ENCODE measurements at regions not wholly inside any gene's neighbourhood (a gene's known extent, or its start where the extent isn't known, plus 50 kb on each side); places are given as distances from the start of the nearest gene placed in this dataset.

- POLR2A ChIA-PET, result no interaction called here
- DNase-seq (ENCODE audit: extremely low spot score), result no peak
- CTCF ChIA-PET, result no interaction called here
These were observed 110.3 kb upstream of the CEP85L start for GRCh38 chr6:118761645-118762044.

GRCh38 chr6:118758946-118759345 lies 107.6 kb upstream of the CEP85L start:
- TF ChIP-seq L3MBTL2 (conservative IDR thresholded peaks at IDR 0.05) (no peak), LEF1 (IDR thresholded peaks at IDR 0.05; ENCODE audit: borderline replicate concordance) (no peak)
- CTCF ChIA-PET, result no interaction called here
- DNase-seq (ENCODE audit: extremely low spot score), result no peak
- POLR2A ChIA-PET, result no interaction called here

More at GRCh38 chr6:118761645-118762044, 110.3 kb upstream of the CEP85L start:
- TF ChIP-seq ELF4 (IDR thresholded peaks at IDR 0.05), result no peak
- no peak for TF ChIP-seq FOXA1 (IDR thresholded peaks at IDR 0.05)
- TF ChIP-seq ARNT (IDR thresholded peaks at IDR 0.05), result no peak
- no peak for TF ChIP-seq BHLHE40 (IDR thresholded peaks at IDR 0.05; ENCODE audit: borderline replicate concordance)
- no peak for TF ChIP-seq ZNF384 (IDR thresholded peaks at IDR 0.05)
- no peak for TF ChIP-seq FOXM1 (IDR thresholded peaks at IDR 0.05; ENCODE audit: borderline replicate concordance)
- TF ChIP-seq FOXK2 (IDR thresholded peaks at IDR 0.05), result no peak
- no peak for TF ChIP-seq SUZ12 (IDR thresholded peaks at IDR 0.05)
- no peak for TF ChIP-seq HDGF (IDR thresholded peaks at IDR 0.05; ENCODE audit: borderline replicate concordance)
- TF ChIP-seq NFRKB (IDR thresholded peaks at IDR 0.05), result no peak
- no peak for TF ChIP-seq L3MBTL2 (conservative IDR thresholded peaks at IDR 0.05)
- no peak for TF ChIP-seq PKNOX1 (IDR thresholded peaks at IDR 0.05)
- TF ChIP-seq SP1 (IDR thresholded peaks at IDR 0.05), result no peak
- no peak for TF ChIP-seq TARDBP (IDR thresholded peaks at IDR 0.05)

- CTCF ChIA-PET, result no interaction called here
- POLR2A ChIA-PET, result no interaction called here
- no peak for TF ChIP-seq NFRKB (IDR thresholded peaks at IDR 0.05)
- TF ChIP-seq ELF4 (IDR thresholded peaks at IDR 0.05), result no peak
- TF ChIP-seq LEF1 (IDR thresholded peaks at IDR 0.05; ENCODE audit: borderline replicate concordance), result no peak
- TF ChIP-seq ZNF384 (IDR thresholded peaks at IDR 0.05), result no peak
- no peak for TF ChIP-seq BHLHE40 (IDR thresholded peaks at IDR 0.05; ENCODE audit: borderline replicate concordance)
- no peak for TF ChIP-seq FOXA1 (IDR thresholded peaks at IDR 0.05)
- TF ChIP-seq PKNOX1 (IDR thresholded peaks at IDR 0.05), result no peak
- no peak for TF ChIP-seq FOXK2 (IDR thresholded peaks at IDR 0.05)
- no peak for TF ChIP-seq ARNT (IDR thresholded peaks at IDR 0.05)
- DNase-seq (ENCODE audit: extremely low spot score), result no peak
These were observed 104.7 kb upstream of the CEP85L start for GRCh38 chr6:118755941-118756646.

- CTCF ChIA-PET, result no interaction called here
- DNase-seq (ENCODE audit: extremely low spot score), result no peak
- POLR2A ChIA-PET, result no interaction called here
- TF ChIP-seq CTBP1 (IDR thresholded peaks at IDR 0.05; ENCODE audit: borderline replicate concordance) (no peak), NFRKB (IDR thresholded peaks at IDR 0.05) (no peak), SP1 (IDR thresholded peaks at IDR 0.05) (no peak), LEF1 (IDR thresholded peaks at IDR 0.05; ENCODE audit: borderline replicate concordance) (no peak), ARNT (IDR thresholded peaks at IDR 0.05) (no peak), BHLHE40 (IDR thresholded peaks at IDR 0.05; ENCODE audit: borderline replicate concordance) (no peak), L3MBTL2 (conservative IDR thresholded peaks at IDR 0.05) (no peak), FOXM1 (IDR thresholded peaks at IDR 0.05; ENCODE audit: borderline replicate concordance) (no peak), ELF4 (IDR thresholded peaks at IDR 0.05) (no peak)
These were observed 101.4 kb upstream of the CEP85L start for GRCh38 chr6:118752803-118753202.

- ChIA-PET CTCF (no interaction called here), POLR2A (no interaction called here)
- DNase-seq (ENCODE audit: extremely low spot score), result no peak
- TF ChIP-seq ZNF384 (IDR thresholded peaks at IDR 0.05) (no peak), NFRKB (IDR thresholded peaks at IDR 0.05) (no peak), FOXK2 (IDR thresholded peaks at IDR 0.05) (no peak), SP1 (IDR thresholded peaks at IDR 0.05) (no peak), PKNOX1 (IDR thresholded peaks at IDR 0.05) (no peak), L3MBTL2 (conservative IDR thresholded peaks at IDR 0.05) (no peak), SUZ12 (IDR thresholded peaks at IDR 0.05) (no peak), BHLHE40 (IDR thresholded peaks at IDR 0.05; ENCODE audit: borderline replicate concordance) (no peak), ELF4 (IDR thresholded peaks at IDR 0.05) (no peak), FOXM1 (IDR thresholded peaks at IDR 0.05; ENCODE audit: borderline replicate concordance) (no peak), LEF1 (IDR thresholded peaks at IDR 0.05; ENCODE audit: borderline replicate concordance) (no peak), ARNT (IDR thresholded peaks at IDR 0.05) (no peak), HDGF (IDR thresholded peaks at IDR 0.05; ENCODE audit: borderline replicate concordance) (no peak)
These were observed 99.7 kb upstream of the CEP85L start for GRCh38 chr6:118751072-118751471.

- no peak for TF ChIP-seq PKNOX1 (IDR thresholded peaks at IDR 0.05)
- no peak for TF ChIP-seq CTBP1 (IDR thresholded peaks at IDR 0.05; ENCODE audit: borderline replicate concordance)
- no peak for TF ChIP-seq TARDBP (IDR thresholded peaks at IDR 0.05)
- TF ChIP-seq FOXK2 (IDR thresholded peaks at IDR 0.05), result no peak
- TF ChIP-seq L3MBTL2 (conservative IDR thresholded peaks at IDR 0.05), result no peak
- TF ChIP-seq ELF4 (IDR thresholded peaks at IDR 0.05), result no peak
- no peak for TF ChIP-seq HDGF (IDR thresholded peaks at IDR 0.05; ENCODE audit: borderline replicate concordance)
- no peak for TF ChIP-seq FOXA1 (IDR thresholded peaks at IDR 0.05)
- no peak for TF ChIP-seq SUZ12 (IDR thresholded peaks at IDR 0.05)
- TF ChIP-seq ARNT (IDR thresholded peaks at IDR 0.05), result no peak
- no peak for TF ChIP-seq ZNF384 (IDR thresholded peaks at IDR 0.05)
- TF ChIP-seq LEF1 (IDR thresholded peaks at IDR 0.05; ENCODE audit: borderline replicate concordance), result no peak
- TF ChIP-seq FOXM1 (IDR thresholded peaks at IDR 0.05; ENCODE audit: borderline replicate concordance), result no peak
- no peak for TF ChIP-seq SP1 (IDR thresholded peaks at IDR 0.05)
- TF ChIP-seq NFRKB (IDR thresholded peaks at IDR 0.05), result no peak
- no peak for TF ChIP-seq BHLHE40 (IDR thresholded peaks at IDR 0.05; ENCODE audit: borderline replicate concordance)
- POLR2A ChIA-PET, result no interaction called here
- CTCF ChIA-PET, result interaction anchor here (0.6 kb wide), 1 partner anchor 41 kb away, joined by 3 read pairs; no protein-coding TSS in a partner anchor
- no peak for DNase-seq (ENCODE audit: extremely low spot score)
These were observed 98.8 kb upstream of the CEP85L start for GRCh38 chr6:118750143-118750542.

All from HEK293T (cell line).